ENCODE measurements at regions not wholly inside any gene's neighbourhood (a gene's known extent, or its start where the extent isn't known, plus 50 kb on each side); places are given as distances from the start of the nearest gene placed in this dataset.

- DNase-seq (ENCODE audit: low spot score): no peak
Observed at GRCh38 chr2:180061085-180061484, 54.0 kb upstream of the CWC22 start.

- no peak for DNase-seq (ENCODE audit: low spot score)
Observed at GRCh38 chr2:180058993-180059392, 51.9 kb upstream of the CWC22 start.

- no peak for DNase-seq (ENCODE audit: low spot score)
Observed at GRCh38 chr2:180057706-180058412, 50.8 kb upstream of the CWC22 start.
